ENCODE measurements at regions not wholly inside any gene's neighbourhood (a gene's known extent, or its start where the extent isn't known, plus 50 kb on each side); places are given as distances from the start of the nearest gene placed in this dataset.

DNA sequence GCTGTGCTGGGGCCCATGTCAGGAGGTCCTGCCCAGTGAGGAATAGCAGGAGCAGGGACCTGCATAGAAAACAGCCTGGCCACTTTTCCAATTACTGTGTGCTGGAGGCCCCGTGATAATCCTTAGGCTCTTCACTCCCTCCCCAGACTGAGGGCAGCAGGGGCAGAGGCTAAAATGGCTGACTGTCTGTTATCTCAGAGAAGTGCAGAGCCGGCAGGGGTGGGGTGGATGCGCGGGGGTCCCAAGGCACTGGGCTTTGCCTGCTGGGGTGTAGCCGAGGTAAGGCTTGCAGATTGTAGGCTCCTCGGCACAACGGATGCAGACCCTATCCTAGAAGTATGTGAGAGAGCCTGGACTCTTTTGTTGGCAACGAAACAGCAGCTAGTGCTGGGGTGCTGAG is 1064.1 kb downstream of the OLFM4 start:
- TF ChIP-seq CTCF (IDR thresholded peaks at IDR 0.05) (no peak), POLR2A (IDR thresholded peaks at IDR 0.05) (no peak)

All from stomach (tissue), 4 donors.